ENCODE measurements at regions not wholly inside any gene's neighbourhood (a gene's known extent, or its start where the extent isn't known, plus 50 kb on each side); places are given as distances from the start of the nearest gene placed in this dataset.

GRCh38 chr14:100442498-100443490 is 119.7 kb downstream of the SLC25A47 start:
- no peaks in the 10 kb centered on the region for H3K9me3 ChIP-seq
- no peak overlapping the region for H3K4me3 ChIP-seq
- H3K27ac ChIP-seq, result no peak overlapping the region
- H3K27me3 ChIP-seq, result no peaks in the 10 kb centered on the region
- DNase-seq, result no peak
- TF ChIP-seq, protein P1, sequence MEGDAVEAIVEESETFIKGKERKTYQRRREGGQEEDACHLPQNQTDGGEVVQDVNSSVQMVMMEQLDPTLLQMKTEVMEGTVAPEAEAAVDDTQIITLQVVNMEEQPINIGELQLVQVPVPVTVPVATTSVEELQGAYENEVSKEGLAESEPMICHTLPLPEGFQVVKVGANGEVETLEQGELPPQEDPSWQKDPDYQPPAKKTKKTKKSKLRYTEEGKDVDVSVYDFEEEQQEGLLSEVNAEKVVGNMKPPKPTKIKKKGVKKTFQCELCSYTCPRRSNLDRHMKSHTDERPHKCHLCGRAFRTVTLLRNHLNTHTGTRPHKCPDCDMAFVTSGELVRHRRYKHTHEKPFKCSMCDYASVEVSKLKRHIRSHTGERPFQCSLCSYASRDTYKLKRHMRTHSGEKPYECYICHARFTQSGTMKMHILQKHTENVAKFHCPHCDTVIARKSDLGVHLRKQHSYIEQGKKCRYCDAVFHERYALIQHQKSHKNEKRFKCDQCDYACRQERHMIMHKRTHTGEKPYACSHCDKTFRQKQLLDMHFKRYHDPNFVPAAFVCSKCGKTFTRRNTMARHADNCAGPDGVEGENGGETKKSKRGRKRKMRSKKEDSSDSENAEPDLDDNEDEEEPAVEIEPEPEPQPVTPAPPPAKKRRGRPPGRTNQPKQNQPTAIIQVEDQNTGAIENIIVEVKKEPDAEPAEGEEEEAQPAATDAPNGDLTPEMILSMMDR (IDR thresholded peaks at IDR 0.05), result no peak
- peaks cover 8 to 17% of the 10 kb centered on the region in 2 donors for H3K4me1 ChIP-seq
- H3K36me3 ChIP-seq, result no peaks in the 10 kb centered on the region
- intact Hi-C loops (cut with DNase I; ENCODE audit: low total_unique reads), result loop anchor here (10.0 kb wide), 1 partner anchor 212 kb away; no protein-coding TSS in a partner anchor

- H3K27me3 ChIP-seq, result no peaks in the 10 kb centered on the region
These were observed 120.5 kb downstream of the SLC25A47 start for GRCh38 chr14:100443603-100444002.

GRCh38 chr14:100445436-100446088 is 122.4 kb downstream of the SLC25A47 start:
- Histone ChIP-seq H3K27me3 (no peaks in the 10 kb centered on the region), H3K27ac (no peak overlapping the region), H3K9me3 (no peaks in the 10 kb centered on the region), H3K4me3 (no peak overlapping the region), H3K36me3 (no peaks in the 10 kb centered on the region), H3K4me1 (peaks cover 0 to 8% of the 10 kb centered on the region in 2 donors)
- intact Hi-C loops (cut with DNase I; ENCODE audit: low total_unique reads), result loop anchor here (10.0 kb wide), 1 partner anchor 209 kb away; no protein-coding TSS in a partner anchor
- no peak for DNase-seq
- no peak for TF ChIP-seq POLR2A (IDR thresholded peaks at IDR 0.05)
- TF ChIP-seq, protein P1 (IDR thresholded peaks at IDR 0.05), result no peak

More at GRCh38 chr14:100443603-100444002, 120.5 kb downstream of the SLC25A47 start:
- Histone ChIP-seq H3K4me1 (peaks cover 8 to 17% of the 10 kb centered on the region in 2 donors), H3K36me3 (no peaks in the 10 kb centered on the region), H3K27ac (no peak overlapping the region), H3K9me3 (no peaks in the 10 kb centered on the region), H3K4me3 (no peak overlapping the region)
- intact Hi-C loops (cut with DNase I; ENCODE audit: low total_unique reads), result loop anchor here (10.0 kb wide), 1 partner anchor 211 kb away; no protein-coding TSS in a partner anchor
- TF ChIP-seq, protein P1 (IDR thresholded peaks at IDR 0.05), result no peak
- no peak for TF ChIP-seq POLR2A (IDR thresholded peaks at IDR 0.05)
- DNase-seq, result no peak

GRCh38 chr14:100446572-100446971 is 123.4 kb downstream of the SLC25A47 start:
- no peaks in the 10 kb centered on the region for H3K27me3 ChIP-seq
- H3K4me3 ChIP-seq, result no peak overlapping the region
- H3K4me1 ChIP-seq, result no peaks in the 10 kb centered on the region
- no peak for DNase-seq
- H3K27ac ChIP-seq, result no peak overlapping the region
- intact Hi-C loops (cut with DNase I; ENCODE audit: low total_unique reads), result loop anchor here (10.0 kb wide), 1 partner anchor 208 kb away; no protein-coding TSS in a partner anchor
- H3K36me3 ChIP-seq, result no peaks in the 10 kb centered on the region
- H3K9me3 ChIP-seq, result no peaks in the 10 kb centered on the region
- no peak for TF ChIP-seq POLR2A (IDR thresholded peaks at IDR 0.05)
- TF ChIP-seq, protein P1 (IDR thresholded peaks at IDR 0.05), result no peak

Measured in uterus (tissue), 3 donors.